ENCODE measurements at regions not wholly inside any gene's neighbourhood (a gene's known extent, or its start where the extent isn't known, plus 50 kb on each side); places are given as distances from the start of the nearest gene placed in this dataset.
"Not testable (repeated sequence)": the region's sequence is repeated elsewhere in the genome, so short reads cannot be mapped to it uniquely, and the experiment has no call there.

DNA sequence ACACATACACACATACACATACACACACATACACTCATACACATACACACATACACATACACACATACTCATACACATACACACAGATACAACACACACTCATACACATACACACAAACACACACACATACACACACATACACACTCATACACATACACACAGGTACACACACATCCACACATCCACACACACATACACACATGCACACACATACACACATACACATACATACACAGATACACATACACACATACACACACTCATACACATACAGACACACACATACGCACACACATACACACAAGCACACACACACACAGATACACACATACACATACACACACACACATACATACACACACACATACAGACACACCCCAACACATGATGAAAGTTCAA lies 729.1 kb upstream of the SOX11 start:
- no peak for DNase-seq

DNA sequence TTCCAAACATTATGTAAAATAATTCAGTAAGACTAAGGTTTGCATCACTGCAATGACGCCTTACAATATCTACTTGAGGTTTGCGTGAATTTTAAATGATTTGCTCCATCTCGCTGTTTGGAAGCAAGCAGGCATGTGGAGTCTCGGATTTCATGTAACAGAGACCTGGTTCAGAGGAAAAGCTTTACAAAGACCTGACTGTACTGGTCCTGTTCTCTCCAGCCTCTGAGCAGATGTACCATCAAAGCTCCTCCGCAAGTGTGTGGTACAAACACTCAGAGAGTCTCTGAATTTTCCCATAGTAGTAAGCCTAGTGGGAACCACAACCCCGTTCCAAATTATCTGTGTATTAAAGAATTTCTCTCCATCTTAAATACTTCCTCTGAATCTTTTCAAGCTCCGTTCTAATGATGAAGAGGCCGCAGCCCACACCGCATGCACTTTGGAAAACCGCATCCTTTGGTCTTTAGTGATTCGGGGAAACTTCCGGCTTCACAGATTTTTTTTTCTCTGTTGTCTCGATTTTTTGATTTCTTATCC lies 728.1 kb upstream of the SOX11 start:
- no peak for DNase-seq

DNA sequence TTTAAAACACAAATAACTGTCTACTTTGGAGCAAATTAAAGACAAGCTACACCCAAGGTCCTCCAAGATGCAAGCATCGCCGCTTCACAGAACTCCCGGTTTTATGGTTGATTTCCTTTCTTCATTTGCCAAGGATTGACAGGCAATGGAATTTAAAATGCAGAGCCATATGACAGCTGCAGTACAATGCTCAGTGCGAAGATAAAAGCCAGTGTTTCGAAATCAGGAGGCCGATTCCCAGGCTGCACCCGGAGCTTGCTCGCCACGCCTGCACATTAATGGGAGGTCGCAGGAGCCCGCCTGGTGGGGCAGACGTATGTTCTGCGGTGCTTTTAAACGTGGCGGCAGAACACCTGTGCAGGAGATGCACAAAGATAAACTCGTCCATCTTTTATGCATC lies 727.6 kb upstream of the SOX11 start:
- no peak for DNase-seq

DNA sequence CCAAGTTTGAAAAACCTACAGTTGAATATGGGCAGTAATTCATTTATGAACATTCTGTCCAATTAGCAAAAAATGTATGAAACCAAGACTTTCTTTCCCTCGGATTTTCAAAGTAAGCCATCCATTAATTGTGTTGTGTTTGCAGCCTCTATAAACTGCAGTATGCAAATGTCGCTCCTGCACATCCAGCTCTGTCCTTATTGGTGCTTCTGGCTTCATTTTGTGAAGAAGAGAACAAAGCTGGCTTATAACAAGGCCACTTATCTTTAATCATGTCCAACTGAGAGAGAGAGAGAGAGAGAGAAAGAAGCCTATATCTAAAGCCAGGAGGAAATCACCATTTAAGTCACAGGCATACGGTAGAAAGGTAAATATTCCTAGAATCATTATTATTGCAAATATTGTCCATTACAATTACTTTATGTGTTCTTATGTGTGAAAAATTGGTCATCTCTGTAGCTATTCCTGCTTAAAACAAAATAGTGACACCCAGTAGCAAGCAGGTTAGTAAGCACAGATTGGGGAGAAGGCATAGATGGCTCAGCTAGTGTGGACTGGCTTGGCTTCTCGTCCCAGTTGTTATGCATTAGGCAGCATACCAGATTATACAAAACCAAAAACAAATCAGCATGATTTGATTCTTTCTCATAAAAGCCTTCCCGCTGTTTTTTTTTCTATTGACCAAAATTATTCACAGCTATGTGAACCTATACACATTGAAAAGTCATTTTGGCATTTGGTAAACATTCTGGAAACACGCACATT lies 726.4 kb upstream of the SOX11 start:
- DNase-seq = no peak

DNA sequence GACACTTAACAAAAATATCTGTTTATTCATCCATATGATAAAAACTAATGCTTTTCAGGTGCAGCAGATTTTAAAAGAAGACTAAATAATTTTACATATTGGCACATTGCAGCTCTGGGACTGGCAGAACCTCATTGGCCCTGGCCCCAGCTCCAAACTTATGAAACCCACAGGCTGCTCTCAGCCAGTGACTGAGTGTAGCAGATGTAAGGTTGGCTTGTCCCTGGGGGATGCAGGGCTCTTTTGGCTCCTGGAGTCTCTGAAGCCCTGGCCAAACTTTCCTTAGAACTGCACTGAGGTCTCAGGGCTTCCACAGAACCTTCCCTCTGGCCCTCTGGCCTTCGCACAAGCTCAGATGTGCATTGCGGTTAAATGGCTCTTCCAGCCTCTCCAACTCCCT lies 725.0 kb upstream of the SOX11 start:
- no peak for DNase-seq

DNA sequence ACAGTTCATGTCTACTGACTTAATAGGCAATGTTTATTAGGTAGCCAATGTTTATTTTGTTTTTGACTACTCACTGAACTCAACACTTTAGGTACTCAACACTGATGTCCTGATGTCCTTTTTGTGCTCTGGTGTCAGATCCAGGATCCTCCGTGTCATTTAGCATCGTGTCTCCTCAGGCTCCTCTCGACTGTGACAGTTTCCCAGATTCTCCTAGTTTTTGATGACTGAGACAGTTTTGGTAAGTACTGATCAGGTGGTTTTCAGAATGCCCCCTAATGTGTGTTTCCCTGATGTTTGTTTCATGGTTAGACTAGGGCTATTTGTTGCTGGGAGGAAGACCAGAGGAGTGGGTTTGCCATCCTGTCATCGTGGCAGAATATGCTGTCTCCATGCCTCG lies 719.7 kb upstream of the SOX11 start:
- no peak for DNase-seq

DNA sequence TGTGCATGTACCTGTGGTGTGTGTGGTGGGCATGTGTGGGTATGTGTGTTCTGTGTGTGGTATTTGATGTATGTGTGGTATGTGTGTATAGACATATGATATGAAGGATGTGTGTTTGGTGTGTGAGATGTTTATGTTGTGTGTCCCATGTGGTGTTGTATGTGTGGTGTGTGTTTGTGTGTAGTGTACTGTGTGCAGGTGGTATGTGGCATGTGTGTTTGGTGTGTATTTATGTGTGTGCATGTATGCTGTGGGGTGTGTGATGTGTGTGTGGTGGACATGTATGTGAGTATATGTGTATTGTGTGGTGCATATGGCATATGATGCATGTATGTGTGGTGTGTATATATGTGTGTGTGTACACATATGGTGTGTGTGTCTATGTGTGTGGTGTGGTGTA lies 718.8 kb upstream of the SOX11 start:
- no peak for DNase-seq

DNA sequence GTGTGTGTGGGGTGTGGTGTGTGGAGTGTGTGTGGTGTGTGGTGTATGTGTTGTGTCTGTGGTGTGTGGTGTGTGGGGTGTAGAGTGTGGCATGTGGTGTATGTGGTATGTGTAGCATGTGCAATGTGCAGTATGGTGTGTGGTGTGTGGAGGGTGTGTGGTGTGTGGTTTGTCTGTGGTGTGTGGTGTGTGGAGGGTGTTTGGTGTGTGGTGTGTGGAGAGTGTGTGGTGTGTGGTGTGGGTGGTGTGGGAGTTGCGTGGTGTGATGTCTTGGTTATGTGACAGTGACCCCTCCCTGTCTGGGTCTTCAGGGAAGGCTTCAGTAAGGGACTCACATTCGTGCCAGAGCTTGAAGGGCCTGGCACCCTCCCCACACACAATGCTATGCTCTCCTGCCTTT lies 718.2 kb upstream of the SOX11 start:
- DNase-seq = no peak

DNA sequence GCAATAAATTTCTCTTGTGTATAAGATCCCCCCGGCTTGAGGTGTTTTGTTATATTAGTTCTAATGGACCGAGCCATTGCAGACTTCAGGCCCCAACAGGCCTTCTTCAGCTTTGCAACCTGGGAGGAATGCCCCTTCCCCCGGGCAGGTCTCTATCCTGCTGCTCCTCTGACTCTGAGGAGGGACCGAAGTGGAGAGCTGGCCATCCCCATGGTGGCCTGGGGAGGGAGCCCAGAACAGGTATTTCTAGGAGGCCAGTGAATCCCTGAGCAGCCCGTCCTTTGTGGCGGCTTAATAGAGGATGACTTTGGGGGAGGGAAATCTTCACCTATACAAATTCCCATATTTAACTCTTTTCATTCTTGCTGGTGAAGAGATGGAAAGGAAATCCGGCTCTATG lies 715.8 kb upstream of the SOX11 start:
- DNase-seq = no peak

DNA sequence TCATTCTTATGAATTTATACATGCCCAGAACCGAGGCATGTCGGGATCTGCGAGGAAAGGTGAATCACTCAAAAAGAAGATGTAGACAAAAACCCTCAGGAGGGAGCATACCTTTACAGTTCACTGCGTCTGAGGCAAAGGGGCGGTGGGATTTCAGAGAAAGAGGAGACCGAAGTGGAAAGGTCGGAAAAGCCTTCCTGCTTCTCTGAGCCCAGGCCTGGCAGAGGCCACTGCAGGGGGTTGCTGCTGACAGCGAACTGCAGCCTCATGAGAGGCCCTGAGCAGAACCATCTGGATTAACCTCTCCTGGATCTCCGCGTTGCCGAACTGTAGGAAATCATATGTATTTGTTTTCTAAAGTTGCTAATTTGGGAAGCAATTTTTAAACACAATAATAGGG lies 713.1 kb upstream of the SOX11 start:
- no peak for DNase-seq

DNA sequence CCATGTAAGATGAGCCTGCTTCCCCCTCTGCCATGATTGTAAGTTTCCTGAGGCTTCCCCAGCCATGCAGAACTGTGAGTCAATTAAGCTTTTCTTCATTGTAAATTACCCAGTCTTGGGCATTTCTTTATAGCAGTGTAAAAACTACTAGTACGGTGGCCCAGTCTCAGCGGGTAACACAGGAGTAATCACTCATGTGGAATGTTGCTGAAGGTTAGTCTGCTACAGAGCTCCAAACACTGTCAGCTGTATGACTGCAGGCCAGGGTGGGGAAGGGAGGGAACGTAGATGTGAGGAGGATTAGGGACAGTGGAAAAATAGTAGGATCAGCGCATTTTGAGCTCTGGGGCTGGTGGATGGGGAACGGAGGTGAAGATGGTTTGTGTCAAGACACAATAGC lies 711.2 kb upstream of the SOX11 start:
- no peak for DNase-seq

DNA sequence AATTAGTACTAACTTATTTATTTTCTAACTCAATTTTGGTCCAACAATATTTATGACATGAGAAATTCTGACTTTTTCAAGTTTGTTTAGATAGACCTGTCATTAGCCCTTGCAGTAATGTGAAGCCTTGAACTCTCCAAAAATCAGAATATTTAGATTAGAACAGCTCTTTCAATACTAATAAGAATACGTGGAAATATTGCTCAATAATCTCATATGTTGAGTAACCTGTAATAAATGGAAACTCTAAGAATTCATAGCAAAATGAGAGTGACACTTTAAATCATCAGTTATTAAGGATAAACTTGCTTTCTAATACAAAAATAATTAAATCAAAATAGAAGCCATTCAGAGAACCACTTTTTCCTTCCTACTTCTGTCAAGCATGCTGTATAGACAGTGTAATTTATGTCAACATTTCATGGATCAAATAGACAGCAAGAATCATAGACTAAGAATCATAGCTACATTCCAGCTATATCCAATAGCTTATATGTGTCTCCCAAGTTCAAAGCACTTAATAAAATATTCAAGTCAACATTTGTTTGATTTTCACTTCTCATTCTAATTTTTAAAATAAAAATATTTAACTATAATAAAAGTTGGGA lies 710.3 kb upstream of the SOX11 start:
- DNase-seq = no peak

DNA sequence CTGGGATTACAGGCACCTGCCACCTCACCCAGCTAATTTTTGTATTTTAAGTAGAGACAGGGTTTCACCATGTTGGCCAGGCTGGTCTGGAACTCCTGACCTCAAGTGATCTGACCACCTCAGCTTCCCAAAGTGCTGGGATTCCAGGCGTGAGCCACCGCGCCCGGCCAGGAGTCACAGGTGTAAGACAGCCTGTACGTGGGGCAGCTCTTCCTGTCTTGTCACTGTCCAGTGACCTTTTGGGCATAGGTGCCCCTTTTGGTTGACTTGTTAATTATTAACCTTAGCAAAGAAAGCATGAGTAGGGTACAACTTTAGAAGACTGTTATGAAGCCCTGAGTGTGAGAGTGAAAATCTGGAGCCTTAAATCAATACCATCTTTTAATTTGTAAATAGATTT lies 703.7 kb upstream of the SOX11 start:
- not testable (repeated sequence) for DNase-seq

DNA sequence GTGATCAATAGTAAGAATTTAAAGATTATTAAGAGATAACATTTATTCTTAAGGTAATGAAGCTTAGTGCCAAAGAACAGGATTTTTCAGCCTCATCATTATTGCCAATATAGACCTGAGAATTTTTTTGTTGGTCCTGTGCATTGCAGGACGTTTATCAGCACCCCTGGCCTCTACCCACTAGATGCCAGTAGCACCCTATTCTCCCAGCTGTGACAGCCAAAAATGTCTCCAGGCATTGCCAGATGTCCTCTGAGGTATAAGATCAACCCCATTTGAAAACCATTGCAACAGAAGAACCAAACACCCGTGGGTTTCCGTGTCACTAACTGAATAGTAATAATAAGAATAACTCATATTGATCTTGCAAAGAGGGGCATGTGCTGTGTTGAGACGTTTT lies 700.0 kb upstream of the SOX11 start:
- DNase-seq = no peak

DNA sequence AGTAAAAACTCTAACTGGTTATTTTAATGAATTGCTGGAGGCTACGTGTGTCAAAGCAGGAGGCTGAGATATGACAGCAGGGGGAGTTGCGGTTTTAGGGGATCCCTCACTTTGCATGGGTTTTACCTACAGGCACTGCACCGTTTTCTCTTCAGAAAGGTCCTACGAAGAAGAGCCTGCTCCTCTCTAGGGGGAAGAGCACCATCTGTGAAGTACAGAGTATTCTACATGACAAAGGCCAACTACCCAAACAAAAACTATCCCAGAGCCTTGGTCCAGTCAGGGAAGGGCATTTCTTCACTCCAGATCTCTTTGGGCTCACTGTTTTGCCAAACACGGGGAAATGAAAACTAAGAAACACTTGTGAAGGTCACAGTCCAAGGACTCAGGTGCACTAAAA lies 696.7 kb upstream of the SOX11 start:
- DNase-seq = no peak

DNA sequence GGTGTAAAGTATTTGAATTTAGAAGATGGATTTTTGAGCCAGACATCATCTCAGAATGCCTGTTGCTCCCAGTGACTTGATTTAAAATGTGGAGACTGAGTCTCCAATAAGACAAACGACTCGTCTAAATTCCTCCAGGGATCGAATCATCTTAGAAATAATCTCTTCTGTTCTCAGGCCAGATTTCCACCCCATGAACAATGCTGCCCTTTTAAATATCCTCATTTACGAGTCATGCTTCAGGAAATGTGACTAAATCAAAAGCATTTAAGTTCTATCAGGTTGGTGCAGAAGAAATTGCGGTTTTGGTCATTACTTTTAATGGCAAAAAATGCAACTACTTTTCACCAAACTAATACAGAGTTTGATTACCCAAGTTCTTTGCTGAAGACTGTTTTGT lies 684.6 kb upstream of the SOX11 start:
- DNase-seq = no peak

DNA sequence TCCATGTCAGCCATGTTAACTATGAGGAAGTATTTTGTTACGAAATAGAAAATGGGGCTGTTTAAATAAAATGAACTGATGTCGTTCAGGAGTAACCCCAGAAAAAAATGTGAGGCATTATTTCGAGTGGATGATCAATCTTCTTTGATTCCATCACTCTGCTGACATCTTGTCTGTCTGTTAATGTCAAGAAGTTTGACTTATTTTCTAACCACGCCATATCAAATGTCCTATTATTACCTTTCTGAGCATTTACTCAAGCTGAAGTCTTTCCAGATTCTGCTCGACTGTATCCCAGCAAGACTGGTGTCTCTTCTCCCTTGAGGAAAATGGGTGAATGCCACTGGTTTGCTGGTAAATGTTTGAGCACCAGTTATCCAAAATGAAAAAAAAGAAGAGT lies 672.9 kb upstream of the SOX11 start:
- DNase-seq = no peak

DNA sequence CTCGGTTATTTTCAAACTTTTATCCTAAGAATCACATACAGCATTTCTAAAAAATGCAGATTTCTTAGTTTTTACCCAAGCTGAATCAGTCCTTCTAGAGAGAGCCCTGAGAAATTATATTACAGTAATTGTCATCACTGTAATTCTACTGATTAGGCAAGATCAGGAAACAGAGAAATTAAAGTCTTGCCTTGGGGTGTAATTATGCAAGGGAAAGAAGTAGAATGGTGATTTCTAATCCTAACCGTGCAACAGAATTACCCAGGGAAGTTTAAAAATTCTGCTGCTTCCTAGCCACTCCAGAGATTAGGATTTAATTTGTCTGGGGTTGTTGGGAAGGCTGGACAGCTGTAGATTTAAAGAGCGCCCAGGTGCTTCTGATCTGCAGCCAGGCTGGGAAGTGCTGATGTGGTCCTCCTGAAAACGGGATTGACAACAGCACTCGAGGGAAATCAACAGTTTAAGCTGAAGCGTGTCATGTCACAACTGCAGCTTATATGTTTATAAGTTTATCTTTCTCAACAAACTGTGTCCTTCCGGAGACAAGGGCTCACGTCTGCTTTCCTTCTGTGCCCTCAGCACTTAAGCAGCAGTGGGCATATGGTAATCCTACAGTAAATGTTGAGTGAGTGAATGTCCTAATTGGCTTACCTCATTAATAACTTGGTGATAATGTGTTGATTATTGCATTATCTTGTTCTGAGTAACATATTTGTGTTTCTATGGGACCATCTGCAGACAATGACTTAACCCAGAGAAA lies 671.9 kb upstream of the SOX11 start:
- no peak for DNase-seq

DNA sequence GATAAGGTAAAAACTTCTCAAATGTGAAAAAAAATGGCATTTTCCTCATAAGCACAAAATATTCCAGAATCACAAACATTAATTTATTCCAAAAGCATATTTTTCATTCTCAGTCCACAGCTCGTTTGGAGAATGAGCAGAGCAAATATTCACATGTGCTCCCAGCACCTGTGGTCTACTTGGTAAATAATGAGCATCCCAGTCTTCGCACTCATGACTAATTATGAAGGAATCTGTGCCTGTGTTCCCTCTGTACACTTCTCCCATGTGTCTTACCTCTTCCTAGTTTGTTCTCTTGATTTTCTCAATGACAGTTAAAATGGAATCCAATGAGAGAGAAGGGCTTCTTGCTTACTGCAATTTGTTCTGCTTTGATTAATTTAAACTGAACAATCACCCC lies 671.0 kb upstream of the SOX11 start:
- no peak for DNase-seq

DNA sequence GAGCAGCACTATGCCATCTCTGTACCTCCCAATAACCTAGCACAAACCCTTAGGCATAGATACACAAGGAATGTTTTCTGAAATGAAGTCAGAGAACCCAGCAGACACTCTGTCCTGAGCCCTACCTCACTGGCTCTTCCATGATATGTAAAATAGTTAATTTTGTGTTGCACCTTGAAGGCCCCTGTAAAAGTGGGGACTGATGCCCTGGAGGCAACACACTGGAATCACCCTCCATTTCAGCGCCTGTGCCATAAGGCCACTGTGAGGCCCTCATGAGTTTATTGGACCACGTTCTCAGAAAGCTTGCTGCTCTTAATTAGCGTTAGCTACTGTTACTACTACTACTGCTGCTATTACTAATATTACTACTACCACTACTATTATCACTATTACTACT lies 670.1 kb upstream of the SOX11 start:
- DNase-seq = no peak

DNA sequence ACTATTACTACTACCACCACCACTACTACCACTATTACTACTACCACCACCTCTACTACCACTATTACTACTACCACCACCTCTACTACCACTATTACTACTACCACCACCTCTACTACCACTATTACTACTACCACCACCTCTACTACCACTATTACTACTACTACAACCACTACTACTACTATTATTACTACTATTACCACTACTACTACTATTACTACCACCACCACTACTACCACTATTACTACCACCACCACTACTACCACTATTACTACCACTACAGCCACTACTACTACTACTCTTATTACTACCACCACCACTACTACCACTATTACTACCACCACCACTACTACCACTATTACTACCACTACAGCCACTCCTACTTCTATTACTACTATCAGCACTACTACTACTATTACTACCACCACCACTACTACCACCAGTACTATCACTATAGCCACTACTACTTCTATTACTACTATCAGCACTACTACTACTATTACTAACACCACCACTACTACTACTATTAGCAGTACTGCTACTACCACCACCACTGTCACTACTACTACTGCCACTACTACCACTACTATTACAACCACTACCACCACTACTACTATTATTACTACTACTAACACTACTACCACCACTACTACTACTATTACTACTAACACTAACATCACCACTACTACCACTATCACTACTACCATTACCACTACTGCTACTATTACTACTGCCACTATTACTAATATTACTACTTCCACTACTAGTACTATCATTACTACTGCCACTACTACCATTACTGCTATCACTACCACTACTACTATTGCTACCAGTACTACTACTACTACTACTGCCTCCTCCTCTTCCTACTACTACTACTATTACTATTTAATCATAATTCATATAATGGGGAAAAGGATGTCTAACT lies 669.2 kb upstream of the SOX11 start:
- DNase-seq = not testable (repeated sequence)

DNA sequence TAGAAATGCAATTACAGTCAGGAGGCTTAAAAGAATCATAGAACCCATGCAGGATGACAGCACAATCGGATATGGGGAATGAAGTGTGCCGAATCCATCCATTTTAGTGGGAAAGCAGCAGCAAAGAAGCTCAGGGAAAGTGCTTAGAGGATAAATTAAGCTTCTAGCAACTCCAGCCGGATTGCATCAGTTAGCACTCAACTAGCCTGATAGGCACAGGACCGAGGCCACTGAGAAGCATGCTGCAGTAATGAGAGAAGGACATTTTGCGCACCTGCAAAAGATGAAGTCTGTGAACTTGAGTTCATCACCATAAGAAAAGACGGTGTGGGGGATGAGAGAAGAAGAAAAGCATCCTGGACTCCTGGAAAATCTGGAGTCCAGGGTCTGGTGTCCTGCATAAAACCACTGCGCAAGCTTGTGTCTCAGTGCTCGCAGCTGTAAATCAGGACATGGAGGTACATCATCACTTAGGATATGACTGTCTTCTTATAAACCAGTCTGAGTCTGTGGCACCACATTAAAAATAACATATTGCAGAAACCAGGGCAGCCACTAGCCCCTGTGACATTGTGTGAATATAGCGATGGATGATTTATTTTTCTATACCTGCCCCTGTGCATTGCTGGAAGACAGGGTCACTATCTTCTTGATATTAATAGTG lies 665.5 kb upstream of the SOX11 start:
- no peak for DNase-seq

Data from suppressor macrophage treated with lipopolysaccharide for 4 hours (primary cell).